HCT116 (cell line): ENCODE measurements at regions not wholly inside any gene's neighbourhood (a gene's known extent, or its start where the extent isn't known, plus 50 kb on each side); places are given as distances from the start of the nearest gene placed in this dataset.

Experiments
- ATAC-seq: fragments of 200-7000 bp; cut with Tn5 transposase; 2 replicates; pipeline ENCODE4 v1.9.1; 2020; ENCODE audit warnings: mild to moderate bottlenecking, moderate library complexity
- BruUV-seq: library from RNA; stranded (reverse); fragments of 400-500 nt; replicated peaks from 2 replicates; lab custom pipeline; 2021; lab: Mats Ljungman, UMichigan
- CTCF ChIA-PET: fragments of 300-600 bp; sonication (Branson Sonifier 250); formaldehyde crosslinking; loops from one replicate; lab custom pipeline; 2021; ENCODE audit warnings: antibody characterized with exemption; lab: Charles Lee
- POLR2A ChIA-PET: fragments of 300-600, 350-600 bp; sonication (Branson Sonifier 250); formaldehyde crosslinking; loops from one replicate; lab custom pipeline; 2021; ENCODE audit warnings: antibody characterized with exemption; lab: Charles Lee
- RAD21 ChIA-PET, 2 experiments: fragments of 300-600 bp; sonication (Branson Sonifier 250); formaldehyde crosslinking; loops; one replicate each; lab custom pipeline; 2023; ENCODE audit warnings: low total read pairs in 2 of 2; ENCODE audit not compliant: uncharacterized antibody in 2 of 2, unreplicated experiment in 2 of 2, low non-redundant PET in 1 of 2; lab: Charles Lee
- DNase-seq: peaks from one replicate; pipeline ENCODE4 v3.0.0-alpha.2; 2010; ENCODE audit warnings: low read depth, low spot score
- H2AFZ ChIP-seq: fragments of 200-600 bp; shearing (Covaris generic), sonication (generic); 2 replicates; pipeline ENCODE4 v1.6.1; 2017; ENCODE audit warnings: low read depth, mixed run types, mixed read lengths, antibody characterized with exemption, low read length; ENCODE audit not compliant: poor library complexity, severe bottlenecking
- H3K27ac ChIP-seq: 2 replicates; pipeline ENCODE4 v1.5.1; 2012; ENCODE audit warnings: low read depth, low read length
- H3K27me3 ChIP-seq: fragments of 200-600 bp; sonication (generic); 2 replicates; pipeline ENCODE4 v1.6.1; 2016; ENCODE audit warnings: mixed run types, low read length, mixed read lengths; ENCODE audit not compliant: insufficient read depth
- H3K36me3 ChIP-seq, 2 experiments: fragments of 200-500 bp in 1 of 2; fragments of 200-600 bp in 1 of 2; sonication (Bioruptor generic) in 1 of 2; sonication (generic) in 1 of 2; 2 replicates each; pipeline versions ENCODE4 v1.5.1 to v1.6.1; 2014 to 2016; ENCODE audit warnings: low read length in 2 of 2, inconsistent platforms in 1 of 2, mixed read lengths in 1 of 2, mixed run types in 1 of 2; ENCODE audit not compliant: insufficient read depth in 2 of 2, control insufficient read depth in 1 of 2
- H3K4me1 ChIP-seq, 2 experiments: fragments of 200-600 bp in 1 of 2; sonication (generic) in 1 of 2; 2 replicates each; pipeline versions ENCODE4 v1.5.1 to v1.6.1; 2012 to 2017; ENCODE audit warnings: low read length in 2 of 2, inconsistent platforms in 1 of 2, mild to moderate bottlenecking in 1 of 2, mixed read lengths in 1 of 2, mixed run types in 1 of 2, moderate library complexity in 1 of 2; ENCODE audit not compliant: insufficient read depth in 2 of 2, control insufficient read depth in 1 of 2
- H3K4me2 ChIP-seq: fragments of 200-600 bp; sonication (generic); 2 replicates; pipeline ENCODE4 v1.6.1; 2017; ENCODE audit warnings: mixed run types, low read length, mixed read lengths
- H3K4me3 ChIP-seq, 2 experiments: fragments of 200-600 bp in 1 of 2; sonication (generic) in 1 of 2; replicated peaks in 1 of 2; 2 replicates each; pipeline ENCODE4 v1.5.1; 2011 to 2016; ENCODE audit warnings: low read length in 2 of 2, control low read depth in 1 of 2, low read depth in 1 of 2, mild to moderate bottlenecking in 1 of 2, mixed read lengths in 1 of 2, mixed run types in 1 of 2
- H3K79me2 ChIP-seq: fragments of 200-600 bp; sonication (generic); 2 replicates; pipeline ENCODE4 v1.6.1; 2017; ENCODE audit warnings: mild to moderate bottlenecking, mixed run types, low read length, moderate library complexity, mixed read lengths; ENCODE audit not compliant: insufficient read depth
- H3K9ac ChIP-seq: fragments of 200-600 bp; sonication (generic); 2 replicates; pipeline ENCODE4 v1.6.1; 2016; ENCODE audit warnings: low read length, mixed read lengths
- H3K9me2 ChIP-seq: fragments of 200-600 bp; sonication (generic), shearing (Covaris generic); 2 replicates; pipeline ENCODE4 v1.6.1; 2017; ENCODE audit warnings: mixed run types, mild to moderate bottlenecking, moderate library complexity; ENCODE audit not compliant: insufficient read depth
- H3K9me3 ChIP-seq, 2 experiments: fragments of 200-500 bp in 1 of 2; fragments of 200-600 bp in 1 of 2; sonication (Bioruptor generic) in 1 of 2; sonication (generic) in 1 of 2; 2 replicates each; pipeline ENCODE4 v1.6.1; 2014 to 2017; ENCODE audit warnings: low read length in 2 of 2, mixed read lengths in 2 of 2, inconsistent platforms in 1 of 2, low read depth in 1 of 2, mild to moderate bottlenecking in 1 of 2, mixed run types in 1 of 2, moderate library complexity in 1 of 2; ENCODE audit not compliant: control insufficient read depth in 1 of 2, insufficient read depth in 1 of 2
- H4K20me1 ChIP-seq: fragments of 200-600 bp; sonication (generic), shearing (Covaris generic); 2 replicates; pipeline ENCODE4 v1.6.1; 2017; ENCODE audit warnings: mixed run types, mild to moderate bottlenecking, moderate library complexity; ENCODE audit not compliant: insufficient read depth
- ATF3 ChIP-seq: IDR thresholded peaks from 2 replicates; pipeline ENCODE4 v1.6.1; 2012
- CBX3 ChIP-seq: IDR thresholded peaks from 2 replicates; pipeline ENCODE4 v1.6.1; 2012; ENCODE audit warnings: low read depth
- EGR1 ChIP-seq: IDR thresholded peaks from 2 replicates; pipeline ENCODE4 v1.6.1; 2012; ENCODE audit warnings: low read depth
- ELF1 ChIP-seq: IDR thresholded peaks from 2 replicates; pipeline ENCODE4 v1.6.1; 2012; ENCODE audit warnings: low read depth, borderline replicate concordance
- EZH2 ChIP-seq: fragments of 200-600 bp; sonication (generic); IDR thresholded peaks from 2 replicates; pipeline ENCODE4 v1.6.1; 2017; ENCODE audit warnings: antibody characterized with exemption, mixed run types
- EZH2phosphoT487 ChIP-seq: fragments of 200-600 bp; IDR thresholded peaks from 2 replicates; pipeline ENCODE4 v1.6.1; 2018; ENCODE audit warnings: antibody characterized with exemption, borderline replicate concordance
- FOSL1 ChIP-seq: IDR thresholded peaks from 2 replicates; pipeline ENCODE4 v1.6.1; 2012; ENCODE audit warnings: low read depth
- JUND ChIP-seq: IDR thresholded peaks from 2 replicates; pipeline ENCODE4 v1.6.1; 2012
- POLR2AphosphoS5 ChIP-seq: IDR thresholded peaks from 2 replicates; pipeline ENCODE4 v1.6.1; 2011; ENCODE audit warnings: mild to moderate bottlenecking, low read depth, low read length, moderate library complexity
- RAD21 ChIP-seq: IDR thresholded peaks from 2 replicates; pipeline ENCODE4 v1.6.1; 2012; ENCODE audit warnings: low read depth, mild to moderate bottlenecking
- SIN3A ChIP-seq: IDR thresholded peaks from 2 replicates; pipeline ENCODE4 v1.6.1; 2012; ENCODE audit warnings: low read depth
- SP1 ChIP-seq: IDR thresholded peaks from 2 replicates; pipeline ENCODE4 v1.6.1; 2012; ENCODE audit warnings: low read depth
- SRF ChIP-seq: IDR thresholded peaks from 2 replicates; pipeline ENCODE4 v1.6.1; 2012; ENCODE audit warnings: low read depth
- TCF7L2 ChIP-seq: IDR thresholded peaks from 2 replicates; pipeline ENCODE4 v1.7.0; 2011; ENCODE audit warnings: borderline replicate concordance, inconsistent platforms; ENCODE audit not compliant: insufficient read depth, insufficient read length; ENCODE audit errors: extremely low read depth
- YY1 ChIP-seq: IDR thresholded peaks from 2 replicates; pipeline ENCODE4 v1.6.1; 2011; ENCODE audit warnings: low read length, low read depth, moderate library complexity, mild to moderate bottlenecking; ENCODE audit not compliant: insufficient replicate concordance; ENCODE audit errors: extremely low read depth
- ZBTB33 ChIP-seq: IDR thresholded peaks from 2 replicates; pipeline ENCODE4 v1.6.1; 2011; ENCODE audit warnings: mild to moderate bottlenecking, low read length, moderate library complexity; ENCODE audit not compliant: insufficient replicate concordance; ENCODE audit errors: extremely low read depth
- ZNF274 ChIP-seq: fragments of 200-500 bp; sonication (Bioruptor generic); IDR thresholded peaks from 2 replicates; pipeline ENCODE4 v1.6.1; 2014; ENCODE audit warnings: mild to moderate bottlenecking, low read depth, low read length, inconsistent platforms
- intact Hi-C: fragments of 100-400 bp; cut with micrococcal nuclease; formaldehyde crosslinking; loops from 2 replicates; pipeline ENCODE4 v1.10.0; 2022
- TF ChIP-seq, protein P1 (sequence below): IDR thresholded peaks from 2 replicates; pipeline ENCODE4 v1.6.1; 2012
- TF ChIP-seq, protein P2 (sequence below), 3 experiments: fragments of 200-600 bp in 1 of 3; sonication (generic) in 1 of 3; IDR thresholded peaks in 2 of 3; conservative IDR thresholded peaks in 1 of 3; 2 replicates each; pipeline ENCODE4 v1.5.1; 2012 to 2017; ENCODE audit warnings: low read depth in 2 of 3, low read length in 2 of 3, antibody characterized with exemption in 1 of 3, borderline replicate concordance in 1 of 3, control low read depth in 1 of 3, mild to moderate bottlenecking in 1 of 3, mixed read lengths in 1 of 3, mixed run types in 1 of 3, moderate library complexity in 1 of 3; ENCODE audit not compliant: insufficient read depth in 1 of 3
- TF ChIP-seq, protein P3 (sequence below): IDR thresholded peaks from 2 replicates; pipeline ENCODE4 v1.6.1; 2012; ENCODE audit warnings: low read depth

GRCh38 chr6:3569816-3570215 is 113.0 kb upstream of the SLC22A23 start:
- Histone ChIP-seq H3K9ac (no peak overlapping the region), H4K20me1 (no peaks in the 10 kb centered on the region), H3K4me2 (no peak overlapping the region), H2AFZ (no peak overlapping the region), H3K27me3 (no peaks in the 10 kb centered on the region), H3K4me1 (no peaks in the 10 kb centered on the region)
- ATAC-seq, result no peak
- no peak for DNase-seq
- no TSS peak for BruUV-seq
- intact Hi-C loops, result no loop called here
- ChIA-PET POLR2A (no interaction called here), CTCF (no interaction called here)
- TF ChIP-seq FOSL1 (no peak), EGR1 (no peak), POLR2AphosphoS5 (no peak), ATF3 (no peak), EZH2phosphoT487 (no peak), YY1 (no peak), ELF1 (no peak), JUND (no peak), ZNF274 (no peak), RAD21 (no peak), SRF (no peak), CBX3 (no peak), EZH2 (no peak), TCF7L2 (no peak), SP1 (no peak), SIN3A (no peak), ZBTB33 (no peak)
- TF ChIP-seq, protein P1, sequence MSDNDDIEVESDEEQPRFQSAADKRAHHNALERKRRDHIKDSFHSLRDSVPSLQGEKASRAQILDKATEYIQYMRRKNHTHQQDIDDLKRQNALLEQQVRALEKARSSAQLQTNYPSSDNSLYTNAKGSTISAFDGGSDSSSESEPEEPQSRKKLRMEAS, result no peak
- TF ChIP-seq, protein P2, sequence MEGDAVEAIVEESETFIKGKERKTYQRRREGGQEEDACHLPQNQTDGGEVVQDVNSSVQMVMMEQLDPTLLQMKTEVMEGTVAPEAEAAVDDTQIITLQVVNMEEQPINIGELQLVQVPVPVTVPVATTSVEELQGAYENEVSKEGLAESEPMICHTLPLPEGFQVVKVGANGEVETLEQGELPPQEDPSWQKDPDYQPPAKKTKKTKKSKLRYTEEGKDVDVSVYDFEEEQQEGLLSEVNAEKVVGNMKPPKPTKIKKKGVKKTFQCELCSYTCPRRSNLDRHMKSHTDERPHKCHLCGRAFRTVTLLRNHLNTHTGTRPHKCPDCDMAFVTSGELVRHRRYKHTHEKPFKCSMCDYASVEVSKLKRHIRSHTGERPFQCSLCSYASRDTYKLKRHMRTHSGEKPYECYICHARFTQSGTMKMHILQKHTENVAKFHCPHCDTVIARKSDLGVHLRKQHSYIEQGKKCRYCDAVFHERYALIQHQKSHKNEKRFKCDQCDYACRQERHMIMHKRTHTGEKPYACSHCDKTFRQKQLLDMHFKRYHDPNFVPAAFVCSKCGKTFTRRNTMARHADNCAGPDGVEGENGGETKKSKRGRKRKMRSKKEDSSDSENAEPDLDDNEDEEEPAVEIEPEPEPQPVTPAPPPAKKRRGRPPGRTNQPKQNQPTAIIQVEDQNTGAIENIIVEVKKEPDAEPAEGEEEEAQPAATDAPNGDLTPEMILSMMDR (IDR thresholded peaks at IDR 0.05 in 2 of 3, conservative IDR thresholded peaks at IDR 0.05 in 1 of 3; ENCODE audit: borderline replicate concordance in 1 of 3, insufficient read depth in 1 of 3, low read depth in 2 of 3, low read length in 2 of 3), result no peak
- TF ChIP-seq, protein P3, sequence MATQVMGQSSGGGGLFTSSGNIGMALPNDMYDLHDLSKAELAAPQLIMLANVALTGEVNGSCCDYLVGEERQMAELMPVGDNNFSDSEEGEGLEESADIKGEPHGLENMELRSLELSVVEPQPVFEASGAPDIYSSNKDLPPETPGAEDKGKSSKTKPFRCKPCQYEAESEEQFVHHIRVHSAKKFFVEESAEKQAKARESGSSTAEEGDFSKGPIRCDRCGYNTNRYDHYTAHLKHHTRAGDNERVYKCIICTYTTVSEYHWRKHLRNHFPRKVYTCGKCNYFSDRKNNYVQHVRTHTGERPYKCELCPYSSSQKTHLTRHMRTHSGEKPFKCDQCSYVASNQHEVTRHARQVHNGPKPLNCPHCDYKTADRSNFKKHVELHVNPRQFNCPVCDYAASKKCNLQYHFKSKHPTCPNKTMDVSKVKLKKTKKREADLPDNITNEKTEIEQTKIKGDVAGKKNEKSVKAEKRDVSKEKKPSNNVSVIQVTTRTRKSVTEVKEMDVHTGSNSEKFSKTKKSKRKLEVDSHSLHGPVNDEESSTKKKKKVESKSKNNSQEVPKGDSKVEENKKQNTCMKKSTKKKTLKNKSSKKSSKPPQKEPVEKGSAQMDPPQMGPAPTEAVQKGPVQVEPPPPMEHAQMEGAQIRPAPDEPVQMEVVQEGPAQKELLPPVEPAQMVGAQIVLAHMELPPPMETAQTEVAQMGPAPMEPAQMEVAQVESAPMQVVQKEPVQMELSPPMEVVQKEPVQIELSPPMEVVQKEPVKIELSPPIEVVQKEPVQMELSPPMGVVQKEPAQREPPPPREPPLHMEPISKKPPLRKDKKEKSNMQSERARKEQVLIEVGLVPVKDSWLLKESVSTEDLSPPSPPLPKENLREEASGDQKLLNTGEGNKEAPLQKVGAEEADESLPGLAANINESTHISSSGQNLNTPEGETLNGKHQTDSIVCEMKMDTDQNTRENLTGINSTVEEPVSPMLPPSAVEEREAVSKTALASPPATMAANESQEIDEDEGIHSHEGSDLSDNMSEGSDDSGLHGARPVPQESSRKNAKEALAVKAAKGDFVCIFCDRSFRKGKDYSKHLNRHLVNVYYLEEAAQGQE, result no peak
- TF ChIP-seq, all 23 proteins: peak for 0
- RAD21 ChIA-PET, result no interaction called here
- H3K36me3 ChIP-seq, result no peaks in the 10 kb centered on the region
- no peaks in the 10 kb centered on the region for H3K79me2 ChIP-seq
- no peak overlapping the region for H3K4me3 ChIP-seq
- no peak overlapping the region for H3K27ac ChIP-seq
- no peaks in the 10 kb centered on the region for H3K9me2 ChIP-seq
- H3K9me3 ChIP-seq, result no peaks in the 10 kb centered on the region
